ENCODE measurements at regions not wholly inside any gene's neighbourhood (a gene's known extent, or its start where the extent isn't known, plus 50 kb on each side); places are given as distances from the start of the nearest gene placed in this dataset.

- TF ChIP-seq, protein P1, sequence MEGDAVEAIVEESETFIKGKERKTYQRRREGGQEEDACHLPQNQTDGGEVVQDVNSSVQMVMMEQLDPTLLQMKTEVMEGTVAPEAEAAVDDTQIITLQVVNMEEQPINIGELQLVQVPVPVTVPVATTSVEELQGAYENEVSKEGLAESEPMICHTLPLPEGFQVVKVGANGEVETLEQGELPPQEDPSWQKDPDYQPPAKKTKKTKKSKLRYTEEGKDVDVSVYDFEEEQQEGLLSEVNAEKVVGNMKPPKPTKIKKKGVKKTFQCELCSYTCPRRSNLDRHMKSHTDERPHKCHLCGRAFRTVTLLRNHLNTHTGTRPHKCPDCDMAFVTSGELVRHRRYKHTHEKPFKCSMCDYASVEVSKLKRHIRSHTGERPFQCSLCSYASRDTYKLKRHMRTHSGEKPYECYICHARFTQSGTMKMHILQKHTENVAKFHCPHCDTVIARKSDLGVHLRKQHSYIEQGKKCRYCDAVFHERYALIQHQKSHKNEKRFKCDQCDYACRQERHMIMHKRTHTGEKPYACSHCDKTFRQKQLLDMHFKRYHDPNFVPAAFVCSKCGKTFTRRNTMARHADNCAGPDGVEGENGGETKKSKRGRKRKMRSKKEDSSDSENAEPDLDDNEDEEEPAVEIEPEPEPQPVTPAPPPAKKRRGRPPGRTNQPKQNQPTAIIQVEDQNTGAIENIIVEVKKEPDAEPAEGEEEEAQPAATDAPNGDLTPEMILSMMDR (IDR thresholded peaks at IDR 0.05): no peak
- TF ChIP-seq POLR2A (IDR thresholded peaks at IDR 0.05): no peak
- TF ChIP-seq POLR2AphosphoS5 (IDR thresholded peaks at IDR 0.05): no peak
- TF ChIP-seq EP300 (IDR thresholded peaks at IDR 0.05): no peak
Observed at GRCh38 chr6:121971931-121972335, 427.5 kb upstream of the HSF2 start.

Data from gastroesophageal sphincter (tissue), 3 donors.